AG10803 (cell line): ENCODE measurements at regions not wholly inside any gene's neighbourhood (a gene's known extent, or its start where the extent isn't known, plus 50 kb on each side); places are given as distances from the start of the nearest gene placed in this dataset.

Experiments
- DNase-seq: peaks from one replicate; pipeline ENCODE4 v3.0.0; 2010; ENCODE audit warnings: low read depth
- H3K4me3 ChIP-seq: 2 replicates; pipeline ENCODE4 v1.5.1; 2011; ENCODE audit warnings: mild to moderate bottlenecking, low read length, control low read depth
- CTCF ChIP-seq: conservative IDR thresholded peaks from 2 replicates; pipeline ENCODE4 v1.5.1; 2011; ENCODE audit warnings: mild to moderate bottlenecking, low read length, control low read depth, inconsistent platforms

- DNase-seq = no peak
- no peak for TF ChIP-seq CTCF
- H3K4me3 ChIP-seq = no peak overlapping the region
Observed at GRCh38 chr2:103960129-103960513, 893.8 kb upstream of the POU3F3 start.

- TF ChIP-seq CTCF = no peak
- no peak for DNase-seq
- H3K4me3 ChIP-seq = no peak overlapping the region
Observed at GRCh38 chr2:103960951-103961350, 893.0 kb upstream of the POU3F3 start.

GRCh38 chr2:103961862-103962261 lies 892.1 kb upstream of the POU3F3 start:
- TF ChIP-seq CTCF = no peak
- no peak for DNase-seq
- H3K4me3 ChIP-seq = no peak overlapping the region

- no peak overlapping the region for H3K4me3 ChIP-seq
- DNase-seq = no peak
- no peak for TF ChIP-seq CTCF
Observed at GRCh38 chr2:103962670-103963069, 891.2 kb upstream of the POU3F3 start.

- no peak for DNase-seq
- TF ChIP-seq CTCF = no peak
- H3K4me3 ChIP-seq = no peak overlapping the region
Observed at GRCh38 chr2:103963146-103963725, 890.7 kb upstream of the POU3F3 start.

GRCh38 chr2:103977241-103977640 lies 876.7 kb upstream of the POU3F3 start:
- DNase-seq = no peak
- no peak overlapping the region for H3K4me3 ChIP-seq
- no peak for TF ChIP-seq CTCF

- DNase-seq = no peak
- TF ChIP-seq CTCF = no peak
- no peak overlapping the region for H3K4me3 ChIP-seq
Observed at GRCh38 chr2:103977668-103978067, 876.2 kb upstream of the POU3F3 start.
